Lower leg skin (tissue), 3 donors: ENCODE measurements at regions not wholly inside any gene's neighbourhood (a gene's known extent, or its start where the extent isn't known, plus 50 kb on each side); places are given as distances from the start of the nearest gene placed in this dataset.

Experiments used
- POLR2A ChIP-seq, 2 donors: fragments of 450-650 bp; IDR thresholded peaks; one replicate each; pipeline ENCODE4 v1.6.1; 2016 to 2017; ENCODE audit warnings: antibody characterized with exemption in 2 of 2, mild to moderate bottlenecking in 1 of 2, moderate library complexity in 1 of 2
- TF ChIP-seq, protein P1 (sequence below), 3 donors: fragments of 450-650 bp; IDR thresholded peaks; one replicate each; pipeline ENCODE4 v1.5.1; 2016; ENCODE audit warnings: antibody characterized with exemption in 3 of 3, mild to moderate bottlenecking in 3 of 3, moderate library complexity in 2 of 3

GRCh38 chr2:228627510-228627909, 446.0 kb upstream of the SPHKAP start:
- TF ChIP-seq, protein P1, sequence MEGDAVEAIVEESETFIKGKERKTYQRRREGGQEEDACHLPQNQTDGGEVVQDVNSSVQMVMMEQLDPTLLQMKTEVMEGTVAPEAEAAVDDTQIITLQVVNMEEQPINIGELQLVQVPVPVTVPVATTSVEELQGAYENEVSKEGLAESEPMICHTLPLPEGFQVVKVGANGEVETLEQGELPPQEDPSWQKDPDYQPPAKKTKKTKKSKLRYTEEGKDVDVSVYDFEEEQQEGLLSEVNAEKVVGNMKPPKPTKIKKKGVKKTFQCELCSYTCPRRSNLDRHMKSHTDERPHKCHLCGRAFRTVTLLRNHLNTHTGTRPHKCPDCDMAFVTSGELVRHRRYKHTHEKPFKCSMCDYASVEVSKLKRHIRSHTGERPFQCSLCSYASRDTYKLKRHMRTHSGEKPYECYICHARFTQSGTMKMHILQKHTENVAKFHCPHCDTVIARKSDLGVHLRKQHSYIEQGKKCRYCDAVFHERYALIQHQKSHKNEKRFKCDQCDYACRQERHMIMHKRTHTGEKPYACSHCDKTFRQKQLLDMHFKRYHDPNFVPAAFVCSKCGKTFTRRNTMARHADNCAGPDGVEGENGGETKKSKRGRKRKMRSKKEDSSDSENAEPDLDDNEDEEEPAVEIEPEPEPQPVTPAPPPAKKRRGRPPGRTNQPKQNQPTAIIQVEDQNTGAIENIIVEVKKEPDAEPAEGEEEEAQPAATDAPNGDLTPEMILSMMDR (IDR thresholded peaks at IDR 0.05): no peak
- TF ChIP-seq POLR2A (IDR thresholded peaks at IDR 0.05): no peak
